ENCODE measurements at regions not wholly inside any gene's neighbourhood (a gene's known extent, or its start where the extent isn't known, plus 50 kb on each side); places are given as distances from the start of the nearest gene placed in this dataset.

GRCh38 chr7:25726781-25727311 is 425.2 kb upstream of the NFE2L3 start:
- Histone ChIP-seq H3K4me1 (replicated peaks in 1 of 2) (peaks cover 9 to 11% of the 10 kb centered on the region in 2 donors), H3K36me3 (replicated peaks in 1 of 2) (no peaks in the 10 kb centered on the region), H3K9me3 (replicated peaks in 1 of 3) (no peaks in the 10 kb centered on the region), H3K27me3 (no peaks in the 10 kb centered on the region), H3K27ac (no peak overlapping the region), H3K4me3 (no peak overlapping the region)
- TF ChIP-seq CTCF (IDR thresholded peaks at IDR 0.05) (no peak), POLR2A (IDR thresholded peaks at IDR 0.05) (no peak)
- WGBS, 4 donors = 83 to 93% (median 89%) methylated on average over 8 of the region's 8 CpGs
- intact Hi-C loops (cut with DNase I) = loop anchor here in 1 of 2 donors (10.0 kb wide), 1 partner anchor 118 kb away; no protein-coding TSS in a partner anchor
- no peak for DNase-seq

- 65 to 93% (median 90%) methylated on average over 2 of the region's 2 CpGs for WGBS, 4 donors
- peaks cover 9 to 11% of the 10 kb centered on the region in 2 donors for H3K4me1 ChIP-seq (replicated peaks in 1 of 2)
- H3K27me3 ChIP-seq = no peaks in the 10 kb centered on the region
- DNase-seq = no peak
- H3K9me3 ChIP-seq (replicated peaks in 1 of 3) = no peaks in the 10 kb centered on the region
- no peaks in the 10 kb centered on the region for H3K36me3 ChIP-seq (replicated peaks in 1 of 2)
- H3K4me3 ChIP-seq = no peak overlapping the region
- TF ChIP-seq POLR2A (IDR thresholded peaks at IDR 0.05) (no peak), CTCF (IDR thresholded peaks at IDR 0.05) (no peak)
- intact Hi-C loops (cut with DNase I) = loop anchor here in 1 of 2 donors (10.0 kb wide), 1 partner anchor 117 kb away; no protein-coding TSS in a partner anchor
- H3K27ac ChIP-seq = no peak overlapping the region
Measured at GRCh38 chr7:25727446-25727845, 424.6 kb upstream of the NFE2L3 start.

- no peak overlapping the region for H3K27ac ChIP-seq
Measured at GRCh38 chr7:25727876-25728275, 424.1 kb upstream of the NFE2L3 start.

More at GRCh38 chr7:25727876-25728275, 424.1 kb upstream of the NFE2L3 start:
- 93 to 97% (median 96%) methylated on average over 2 of the region's 2 CpGs for WGBS, 4 donors
- Histone ChIP-seq H3K9me3 (replicated peaks in 1 of 3) (no peaks in the 10 kb centered on the region), H3K4me3 (no peak overlapping the region), H3K27me3 (no peaks in the 10 kb centered on the region), H3K36me3 (replicated peaks in 1 of 2) (no peaks in the 10 kb centered on the region), H3K4me1 (replicated peaks in 1 of 2) (peaks cover 9 to 11% of the 10 kb centered on the region in 2 donors)
- intact Hi-C loops (cut with DNase I) = loop anchor here in 1 of 2 donors (10.0 kb wide), 1 partner anchor 117 kb away; no protein-coding TSS in a partner anchor
- TF ChIP-seq CTCF (IDR thresholded peaks at IDR 0.05) (no peak), POLR2A (IDR thresholded peaks at IDR 0.05) (no peak)
- no peak for DNase-seq

Measured in adrenal gland (tissue), 9 donors.